GM12891 (cell line): ENCODE measurements at regions not wholly inside any gene's neighbourhood (a gene's known extent, or its start where the extent isn't known, plus 50 kb on each side); places are given as distances from the start of the nearest gene placed in this dataset.

Experiments
- PAX5 ChIP-seq: IDR thresholded peaks from 2 replicates; pipeline ENCODE4 v1.6.1; 2011; ENCODE audit warnings: low read length, moderate library complexity, mild to moderate bottlenecking; ENCODE audit not compliant: insufficient read depth, severe bottlenecking
- POLR2A ChIP-seq: IDR thresholded peaks from 2 replicates; pipeline ENCODE4 v1.6.1; 2011; ENCODE audit warnings: low read depth, low read length, control low read depth
- POLR2AphosphoS5 ChIP-seq: IDR thresholded peaks from 2 replicates; pipeline ENCODE4 v1.6.1; 2011; ENCODE audit warnings: low read depth, low read length, control low read depth
- SPI1 ChIP-seq: IDR thresholded peaks from 2 replicates; pipeline ENCODE4 v1.6.1; 2011; ENCODE audit warnings: low read depth, low read length, control low read depth
- TAF1 ChIP-seq: IDR thresholded peaks from 2 replicates; pipeline ENCODE4 v1.6.1; 2011; ENCODE audit warnings: low read depth, low read length, control low read depth

DNA sequence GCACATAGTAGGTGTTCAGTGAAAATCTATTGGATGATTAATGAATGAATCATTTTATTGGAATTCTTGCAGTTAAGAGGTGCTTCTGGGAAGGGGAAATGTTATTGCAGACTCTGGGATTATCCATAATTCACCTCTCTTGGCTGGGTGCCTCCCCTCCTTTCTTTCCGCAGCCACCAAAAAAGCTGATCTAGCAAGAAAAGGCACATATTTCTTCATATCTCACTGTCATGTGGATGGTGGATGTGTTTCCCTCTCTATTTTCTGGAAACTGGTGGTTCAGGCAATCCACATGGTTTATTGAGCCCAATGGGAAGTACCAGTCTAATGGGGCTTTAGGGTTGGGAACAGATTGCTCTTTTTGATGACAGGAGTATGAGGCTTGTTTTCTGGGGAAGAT, 151.1 kb upstream of the ROPN1 start:
- TF ChIP-seq POLR2A (no peak), SPI1 (no peak), POLR2AphosphoS5 (no peak), TAF1 (no peak), PAX5 (no peak)
